ENCODE measurements at regions not wholly inside any gene's neighbourhood (a gene's known extent, or its start where the extent isn't known, plus 50 kb on each side); places are given as distances from the start of the nearest gene placed in this dataset.

GRCh38 chr10:42975005-42975493 is 101.8 kb upstream of the RET start:
- TF ChIP-seq EZH2phosphoT487 (IDR thresholded peaks at IDR 0.05), result no peak
- no peak for TF ChIP-seq CTCF (IDR thresholded peaks at IDR 0.05)
